HG02943 (cell line): ENCODE measurements at regions not wholly inside any gene's neighbourhood (a gene's known extent, or its start where the extent isn't known, plus 50 kb on each side); places are given as distances from the start of the nearest gene placed in this dataset.
"Not testable (repeated sequence)": the region's sequence is repeated elsewhere in the genome, so short reads cannot be mapped to it uniquely, and the experiment has no call there.

Experiments
- ATAC-seq: cut with Tn5 transposase; IDR thresholded peaks from one replicate; pipeline ENCODE4 v1.9.1; 2021; ENCODE audit warnings: mild to moderate bottlenecking, low read depth, moderate library complexity; ENCODE audit not compliant: unreplicated experiment

GRCh38 chr5:42066131-42066530, 141.1 kb downstream of the FBXO4 start:
- ATAC-seq: no peak

DNA sequence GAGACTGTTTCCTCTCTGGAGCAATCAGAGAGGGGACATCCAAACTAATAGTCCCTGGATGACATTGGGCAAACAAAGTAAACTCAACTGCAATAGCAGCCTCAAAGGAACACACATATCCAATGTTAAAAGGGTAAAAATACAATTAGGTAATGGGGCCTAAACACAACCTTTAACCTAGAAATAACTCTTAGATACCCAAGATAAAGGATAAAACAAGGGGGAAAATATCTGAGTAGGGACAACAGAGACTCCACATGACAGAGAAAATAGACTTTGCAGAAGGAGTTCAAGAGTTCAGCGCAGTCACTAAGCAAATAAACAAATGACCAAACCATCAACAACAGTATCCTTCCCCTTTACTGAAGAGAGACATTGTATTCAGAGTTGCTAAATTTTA, 149.3 kb downstream of the FBXO4 start:
- no peak for ATAC-seq

GRCh38 chr5:42089705-42090104, 164.6 kb downstream of the FBXO4 start:
- ATAC-seq: no peak

DNA sequence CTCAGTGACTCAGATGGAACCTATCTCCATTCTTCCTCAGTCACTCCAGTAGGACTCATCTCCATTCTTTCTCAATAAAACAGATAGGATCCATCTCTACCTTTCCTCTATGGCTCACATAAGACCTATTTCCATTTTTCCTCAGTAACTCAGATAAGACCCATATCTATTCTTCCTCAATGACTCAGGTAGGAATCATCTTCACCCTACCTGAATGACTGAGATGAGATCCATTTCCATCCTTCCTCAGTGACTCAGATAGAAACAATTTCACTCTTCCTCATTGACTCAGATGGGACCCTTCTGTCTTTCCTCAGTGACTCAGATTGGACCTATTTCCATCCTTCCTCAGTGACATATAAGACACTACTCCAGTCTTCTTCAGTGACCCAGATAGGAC, 165.1 kb downstream of the FBXO4 start:
- no peak for ATAC-seq

GRCh38 chr5:42099846-42100245, 174.8 kb downstream of the FBXO4 start:
- not testable (repeated sequence) for ATAC-seq

DNA sequence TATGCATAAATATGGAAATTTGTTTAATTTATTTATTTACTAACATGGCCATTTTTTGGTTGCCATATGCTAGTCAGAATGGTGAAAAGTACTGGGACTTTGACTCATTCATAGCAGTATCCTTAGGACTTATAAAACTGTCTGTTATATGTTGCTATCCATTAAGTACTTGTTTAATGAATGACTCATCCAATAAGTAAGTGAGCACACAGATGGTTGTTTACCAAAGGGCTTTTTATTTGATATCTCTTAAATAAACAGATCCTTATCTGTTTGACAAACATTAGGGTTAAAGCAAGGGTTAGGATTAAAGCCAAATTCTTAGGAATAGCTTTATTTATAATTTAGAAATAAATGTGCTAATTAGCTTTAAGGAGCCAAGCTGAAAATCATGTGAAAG, 183.4 kb downstream of the FBXO4 start:
- ATAC-seq: no peak

- no peak for ATAC-seq
Observed at GRCh38 chr5:42109006-42109572, 184.0 kb downstream of the FBXO4 start.

GRCh38 chr5:42115721-42116120, 190.6 kb downstream of the FBXO4 start:
- not testable (repeated sequence) for ATAC-seq

- no peak for ATAC-seq
Observed at GRCh38 chr5:42120070-42120469, 195.0 kb downstream of the FBXO4 start.

- no peak for ATAC-seq
Observed at GRCh38 chr5:42121401-42121800, 196.3 kb downstream of the FBXO4 start.

DNA sequence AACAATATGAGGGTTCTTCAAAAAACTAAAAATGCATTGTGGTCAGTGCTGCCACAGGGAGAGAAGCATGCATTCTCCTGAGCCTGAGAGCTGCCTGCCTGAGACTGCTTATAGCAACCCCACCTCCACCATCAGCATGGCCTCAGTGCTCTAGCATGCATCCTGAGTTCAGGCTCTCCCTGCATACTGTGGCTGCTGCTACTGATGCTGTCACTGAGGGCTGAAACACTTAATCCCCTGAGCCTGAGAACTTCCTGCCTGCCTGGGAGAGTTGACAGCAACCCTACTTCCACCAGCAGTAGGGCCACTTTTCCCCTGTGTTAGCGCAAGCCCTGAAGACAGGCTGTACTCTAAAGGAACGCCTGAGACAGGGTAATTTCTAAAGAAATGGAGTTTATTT, 206.0 kb downstream of the FBXO4 start:
- ATAC-seq: no peak

DNA sequence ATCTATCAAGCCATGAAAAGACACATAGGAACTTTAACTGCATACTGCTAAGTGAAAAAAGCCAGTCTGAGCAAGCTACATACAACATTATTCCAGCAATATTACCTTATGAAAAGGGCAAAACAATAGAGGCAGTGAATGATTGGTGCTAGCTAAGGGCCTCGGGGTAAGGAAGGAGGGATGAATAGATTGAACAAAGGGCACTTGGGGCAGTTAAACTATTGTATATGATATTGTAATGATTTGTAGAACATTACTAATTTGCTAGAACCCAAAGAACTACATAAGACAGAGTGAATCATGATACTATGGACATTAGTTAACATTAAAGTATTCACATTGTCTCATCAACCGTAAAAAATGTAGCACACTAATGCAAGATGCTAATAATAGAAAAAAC, 218.3 kb downstream of the FBXO4 start:
- ATAC-seq: no peak

DNA sequence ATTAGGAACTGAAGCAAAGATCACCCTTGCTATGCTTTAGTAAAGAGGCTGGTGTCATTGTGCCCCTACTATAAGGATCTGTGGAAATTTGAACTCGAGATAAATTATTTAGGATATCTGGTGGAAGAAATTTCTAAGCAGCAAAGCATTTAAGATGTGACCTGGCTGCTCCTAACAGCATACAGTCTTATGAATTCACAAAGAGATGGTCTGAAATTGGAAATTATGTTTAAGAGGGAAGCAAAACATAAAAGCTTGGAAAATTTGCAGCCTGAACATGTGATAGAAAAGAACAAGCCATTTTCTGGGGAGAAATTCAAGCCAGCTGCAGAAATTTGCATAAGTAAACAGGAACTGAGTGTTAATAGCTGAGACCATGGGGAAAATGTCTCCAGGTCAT, 223.7 kb downstream of the FBXO4 start:
- ATAC-seq: no peak

GRCh38 chr5:42157215-42157614, 232.1 kb downstream of the FBXO4 start:
- no peak for ATAC-seq

- no peak for ATAC-seq
Observed at GRCh38 chr5:42163083-42163482, 238.0 kb downstream of the FBXO4 start.

- ATAC-seq: no peak
Observed at GRCh38 chr5:42168091-42168670, 243.1 kb downstream of the FBXO4 start.

DNA sequence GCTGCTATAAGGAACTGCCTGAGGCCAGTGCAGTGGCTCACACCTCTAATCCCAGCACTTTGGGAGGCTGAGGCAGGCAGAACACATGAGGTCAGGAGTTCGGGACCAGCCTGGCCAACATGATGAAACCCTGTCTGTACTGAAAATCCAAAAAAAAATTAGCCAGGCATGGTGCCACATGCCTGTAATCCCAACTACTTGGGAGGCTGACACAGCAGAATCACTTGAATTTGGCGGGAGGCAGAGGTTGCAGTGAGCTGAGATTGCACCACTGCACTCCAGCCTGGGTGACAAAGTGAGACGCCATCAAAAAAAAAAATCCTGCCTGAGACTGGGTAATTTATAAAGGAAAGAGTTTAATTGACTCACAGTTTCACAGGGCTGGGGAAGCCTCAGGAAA, 247.1 kb upstream of the GHR start:
- ATAC-seq: not testable (repeated sequence)

GRCh38 chr5:42179843-42180242, 243.4 kb upstream of the GHR start:
- ATAC-seq: not testable (repeated sequence)

DNA sequence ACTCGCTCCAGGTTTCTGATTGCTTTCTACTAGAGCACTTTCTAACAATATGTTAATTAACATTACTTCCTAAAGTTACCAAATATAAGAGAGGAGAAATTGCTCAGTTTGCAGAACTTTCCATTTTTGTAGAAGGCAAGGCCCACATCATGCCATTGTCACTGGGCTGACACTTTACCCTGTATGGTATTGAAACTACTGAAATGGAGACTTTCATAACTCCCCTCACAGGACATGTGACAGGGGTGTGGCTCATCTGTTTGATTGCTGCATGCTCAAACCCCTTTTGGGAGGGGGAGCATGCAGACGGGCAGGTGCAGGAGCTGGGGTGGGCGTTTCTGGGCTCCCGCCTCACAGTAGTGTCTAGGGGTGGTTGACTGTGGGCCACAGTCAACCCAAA, 206.3 kb upstream of the GHR start:
- no peak for ATAC-seq

- ATAC-seq: no peak
Observed at GRCh38 chr5:42217791-42218190, 205.4 kb upstream of the GHR start.

GRCh38 chr5:42225009-42225408, 198.2 kb upstream of the GHR start:
- no peak for ATAC-seq

- no peak for ATAC-seq
Observed at GRCh38 chr5:42228279-42228678, 195.0 kb upstream of the GHR start.

DNA sequence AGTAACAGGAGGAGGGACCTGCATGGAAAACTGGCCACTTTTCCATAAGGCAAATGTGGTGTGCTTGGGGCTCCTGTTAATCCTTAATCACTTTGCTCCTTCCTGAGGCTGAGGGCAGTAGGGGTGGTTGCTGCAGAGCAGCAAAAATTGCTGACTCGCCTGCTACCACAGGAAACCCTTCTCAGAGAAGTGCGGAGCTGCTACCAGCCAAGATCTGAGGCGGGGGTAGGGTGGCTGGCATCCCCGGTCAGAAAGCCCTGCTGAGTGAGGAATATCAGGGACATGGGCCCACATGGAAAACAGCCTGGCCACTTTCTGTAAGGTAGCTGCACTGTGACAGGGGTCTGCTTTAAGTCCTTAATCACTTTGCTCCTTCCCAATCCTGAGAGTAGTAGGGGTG, 192.4 kb upstream of the GHR start:
- ATAC-seq: no peak
